WTC11 (cell line): ENCODE measurements at regions not wholly inside any gene's neighbourhood (a gene's known extent, or its start where the extent isn't known, plus 50 kb on each side); places are given as distances from the start of the nearest gene placed in this dataset.

Experiments
- ATAC-seq: fragments of 200-7000 bp; cut with Tn5 transposase; 2 replicates; pipeline ENCODE4 v1.10.0; 2021; ENCODE audit warnings: mild to moderate bottlenecking, moderate library complexity
- CTCF ChIA-PET: fragments of 300-600 bp; sonication (Branson Sonifier 250); formaldehyde crosslinking; loops from one replicate; lab custom pipeline; 2021; ENCODE audit warnings: antibody characterized with exemption; lab: Charles Lee
- POLR2A ChIA-PET: fragments of 350-600 bp; sonication (Branson Sonifier 250); formaldehyde crosslinking; loops from one replicate; lab custom pipeline; 2021; ENCODE audit warnings: antibody characterized with exemption; lab: Charles Lee
- DNase-seq: peaks from one replicate; pipeline ENCODE4 v3.0.0; 2021; ENCODE audit warnings: low spot score
- H3K27ac Mint-ChIP-seq: 2 replicates; pipeline ENCODE4 v1.8.0; 2021; ENCODE audit warnings: mixed read lengths
- H3K27me3 Mint-ChIP-seq: 2 replicates; pipeline ENCODE4 v1.8.0; 2021; ENCODE audit warnings: low read depth, mild to moderate bottlenecking, moderate library complexity, mixed read lengths
- H3K36me3 Mint-ChIP-seq: 2 replicates; pipeline ENCODE4 v1.8.0; 2021; ENCODE audit warnings: mixed read lengths
- H3K4me1 Mint-ChIP-seq: 2 replicates; pipeline ENCODE4 v1.8.0; 2022; ENCODE audit warnings: mixed read lengths
- H3K4me3 Mint-ChIP-seq: 2 replicates; pipeline ENCODE4 v1.8.0; 2021; ENCODE audit warnings: mild to moderate bottlenecking, moderate library complexity, mixed read lengths
- H3K9me3 Mint-ChIP-seq: 2 replicates; pipeline ENCODE4 v1.8.0; 2021; ENCODE audit warnings: mixed read lengths
- ELF4 ChIP-seq: sonication (generic); formaldehyde crosslinking; IDR thresholded peaks from 2 replicates; pipeline ENCODE4 v1.8.1; 2022; ENCODE audit warnings: low read depth, mild to moderate bottlenecking, moderate library complexity, missing genetic modification reagents
- EMX1 ChIP-seq: fragments of 250-450 bp; sonication (Bioruptor Pico); IDR thresholded peaks from 2 replicates; pipeline ENCODE4 v1.8.0; 2021; ENCODE audit warnings: mild to moderate bottlenecking
- GRHL2 ChIP-seq: fragments of 250-450 bp; sonication (Bioruptor Pico); IDR thresholded peaks from 2 replicates; pipeline ENCODE4 v1.8.0; 2022; ENCODE audit warnings: mild to moderate bottlenecking, moderate library complexity; ENCODE audit not compliant: insufficient replicate concordance, severe bottlenecking
- JAZF1 ChIP-seq: fragments of 250-450 bp; sonication (Bioruptor Pico); IDR thresholded peaks from 2 replicates; pipeline ENCODE4 v1.9.0; 2021; ENCODE audit warnings: moderate library complexity, mild to moderate bottlenecking, inconsistent platforms
- MXD4 ChIP-seq: fragments of 250-450 bp; sonication (Bioruptor Pico); IDR thresholded peaks from 2 replicates; pipeline ENCODE4 v1.8.0; 2021; ENCODE audit warnings: mild to moderate bottlenecking, moderate library complexity, borderline replicate concordance
- MYBL2 ChIP-seq: sonication (generic); formaldehyde crosslinking; IDR thresholded peaks from 2 replicates; pipeline ENCODE4 v1.8.1; 2023; ENCODE audit warnings: mild to moderate bottlenecking, moderate library complexity, missing genetic modification reagents
- NR3C1 ChIP-seq: sonication (generic); formaldehyde crosslinking; conservative IDR thresholded peaks from 2 replicates; pipeline ENCODE4 v1.8.1; 2023; ENCODE audit warnings: low read depth, mild to moderate bottlenecking, missing genetic modification reagents
- SMAD3 ChIP-seq: sonication (generic); formaldehyde crosslinking; IDR thresholded peaks from 2 replicates; pipeline ENCODE4 v1.8.0; 2022; ENCODE audit warnings: missing genetic modification reagents, mild to moderate bottlenecking, borderline replicate concordance
- SOX15 ChIP-seq: fragments of 250-450 bp; sonication (Bioruptor Pico); IDR thresholded peaks from 2 replicates; pipeline ENCODE4 v1.9.0; 2021; ENCODE audit warnings: mild to moderate bottlenecking
- SP1 ChIP-seq: sonication (generic); formaldehyde crosslinking; conservative IDR thresholded peaks from 2 replicates; pipeline ENCODE4 v1.8.1; 2022; ENCODE audit warnings: missing genetic modification reagents
- TEAD4 ChIP-seq: sonication (generic); formaldehyde crosslinking; IDR thresholded peaks from 2 replicates; pipeline ENCODE4 v1.8.0; 2022; ENCODE audit warnings: mild to moderate bottlenecking, missing genetic modification reagents
- ZMAT4 ChIP-seq: fragments of 250-450 bp; sonication (Bioruptor Pico); IDR thresholded peaks from 2 replicates; pipeline ENCODE4 v1.9.0; 2021; ENCODE audit warnings: mild to moderate bottlenecking
- ZNF138 ChIP-seq: sonication (generic); formaldehyde crosslinking; conservative IDR thresholded peaks from 2 replicates; pipeline ENCODE4 v1.8.1; 2022; ENCODE audit warnings: mild to moderate bottlenecking, moderate library complexity, missing genetic modification reagents
- ZNF396 ChIP-seq: fragments of 250-450 bp; sonication (Bioruptor Pico); IDR thresholded peaks from 2 replicates; pipeline ENCODE4 v1.8.0; 2021; ENCODE audit warnings: mild to moderate bottlenecking, moderate library complexity, borderline replicate concordance
- TF ChIP-seq, protein P1 (sequence below): sonication (generic); formaldehyde crosslinking; IDR thresholded peaks from 2 replicates; pipeline ENCODE4 v1.8.0; 2022; ENCODE audit warnings: mild to moderate bottlenecking, missing genetic modification reagents
- TF ChIP-seq, protein P2 (sequence below): sonication (generic); formaldehyde crosslinking; IDR thresholded peaks from 2 replicates; pipeline ENCODE4 v1.8.0; 2023; ENCODE audit warnings: missing genetic modification reagents
- TF ChIP-seq, protein P3 (sequence below): sonication (generic); formaldehyde crosslinking; IDR thresholded peaks from 2 replicates; pipeline ENCODE4 v1.8.1; 2023; ENCODE audit warnings: mild to moderate bottlenecking, moderate library complexity, missing genetic modification reagents
- TF ChIP-seq, protein P4 (sequence below): sonication (generic); formaldehyde crosslinking; conservative IDR thresholded peaks from 2 replicates; pipeline ENCODE4 v1.8.1; 2022; ENCODE audit warnings: mild to moderate bottlenecking, missing genetic modification reagents
- TF ChIP-seq, protein P5 (sequence below): sonication (generic); formaldehyde crosslinking; IDR thresholded peaks from 2 replicates; pipeline ENCODE4 v1.8.0; 2023; ENCODE audit warnings: mild to moderate bottlenecking, missing genetic modification reagents
- TF ChIP-seq, protein P6 (sequence below): sonication (generic); formaldehyde crosslinking; IDR thresholded peaks from 2 replicates; pipeline ENCODE4 v1.8.0; 2022; ENCODE audit warnings: mild to moderate bottlenecking, missing genetic modification reagents
- TF ChIP-seq, protein P7 (sequence below): sonication (generic); formaldehyde crosslinking; IDR thresholded peaks from 2 replicates; pipeline ENCODE4 v1.8.1; 2023; ENCODE audit warnings: mild to moderate bottlenecking, missing genetic modification reagents, borderline replicate concordance

DNA sequence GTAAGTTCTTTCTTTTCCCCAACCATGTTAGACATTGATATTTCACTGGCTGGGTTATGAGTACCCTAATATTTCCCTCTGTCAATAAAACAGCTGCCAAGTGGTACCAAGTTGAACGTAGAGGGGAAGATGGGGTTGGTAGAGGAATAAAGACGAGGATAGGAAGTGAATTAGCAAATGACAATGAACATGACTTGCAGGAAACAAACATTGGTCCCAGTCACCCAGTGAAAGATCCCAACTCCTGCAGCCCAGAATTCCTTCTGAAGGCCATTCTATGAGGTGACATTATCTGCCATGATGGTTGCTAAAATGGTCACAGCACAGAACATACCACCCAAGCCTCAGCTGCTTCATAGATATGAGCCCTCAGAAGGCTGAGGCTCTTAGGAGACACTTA is 159.0 kb upstream of the CTNNB1 start (continued):
- TF ChIP-seq, protein P1, sequence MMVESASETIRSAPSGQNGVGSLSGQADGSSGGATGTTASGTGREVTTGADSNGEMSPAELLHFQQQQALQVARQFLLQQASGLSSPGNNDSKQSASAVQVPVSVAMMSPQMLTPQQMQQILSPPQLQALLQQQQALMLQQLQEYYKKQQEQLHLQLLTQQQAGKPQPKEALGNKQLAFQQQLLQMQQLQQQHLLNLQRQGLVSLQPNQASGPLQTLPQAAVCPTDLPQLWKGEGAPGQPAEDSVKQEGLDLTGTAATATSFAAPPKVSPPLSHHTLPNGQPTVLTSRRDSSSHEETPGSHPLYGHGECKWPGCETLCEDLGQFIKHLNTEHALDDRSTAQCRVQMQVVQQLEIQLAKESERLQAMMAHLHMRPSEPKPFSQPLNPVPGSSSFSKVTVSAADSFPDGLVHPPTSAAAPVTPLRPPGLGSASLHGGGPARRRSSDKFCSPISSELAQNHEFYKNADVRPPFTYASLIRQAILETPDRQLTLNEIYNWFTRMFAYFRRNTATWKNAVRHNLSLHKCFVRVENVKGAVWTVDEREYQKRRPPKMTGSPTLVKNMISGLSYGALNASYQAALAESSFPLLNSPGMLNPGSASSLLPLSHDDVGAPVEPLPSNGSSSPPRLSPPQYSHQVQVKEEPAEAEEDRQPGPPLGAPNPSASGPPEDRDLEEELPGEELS (CRISPR knock-in tag), result no peak
- TF ChIP-seq, protein P2, sequence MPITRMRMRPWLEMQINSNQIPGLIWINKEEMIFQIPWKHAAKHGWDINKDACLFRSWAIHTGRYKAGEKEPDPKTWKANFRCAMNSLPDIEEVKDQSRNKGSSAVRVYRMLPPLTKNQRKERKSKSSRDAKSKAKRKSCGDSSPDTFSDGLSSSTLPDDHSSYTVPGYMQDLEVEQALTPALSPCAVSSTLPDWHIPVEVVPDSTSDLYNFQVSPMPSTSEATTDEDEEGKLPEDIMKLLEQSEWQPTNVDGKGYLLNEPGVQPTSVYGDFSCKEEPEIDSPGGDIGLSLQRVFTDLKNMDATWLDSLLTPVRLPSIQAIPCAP (CRISPR knock-in tag), result no peak
- TF ChIP-seq MYBL2 (CRISPR knock-in tag) (no peak), ZMAT4 (CRISPR knock-in tag) (no peak), TEAD4 (no peak), MXD4 (no peak)
- TF ChIP-seq, protein P3, sequence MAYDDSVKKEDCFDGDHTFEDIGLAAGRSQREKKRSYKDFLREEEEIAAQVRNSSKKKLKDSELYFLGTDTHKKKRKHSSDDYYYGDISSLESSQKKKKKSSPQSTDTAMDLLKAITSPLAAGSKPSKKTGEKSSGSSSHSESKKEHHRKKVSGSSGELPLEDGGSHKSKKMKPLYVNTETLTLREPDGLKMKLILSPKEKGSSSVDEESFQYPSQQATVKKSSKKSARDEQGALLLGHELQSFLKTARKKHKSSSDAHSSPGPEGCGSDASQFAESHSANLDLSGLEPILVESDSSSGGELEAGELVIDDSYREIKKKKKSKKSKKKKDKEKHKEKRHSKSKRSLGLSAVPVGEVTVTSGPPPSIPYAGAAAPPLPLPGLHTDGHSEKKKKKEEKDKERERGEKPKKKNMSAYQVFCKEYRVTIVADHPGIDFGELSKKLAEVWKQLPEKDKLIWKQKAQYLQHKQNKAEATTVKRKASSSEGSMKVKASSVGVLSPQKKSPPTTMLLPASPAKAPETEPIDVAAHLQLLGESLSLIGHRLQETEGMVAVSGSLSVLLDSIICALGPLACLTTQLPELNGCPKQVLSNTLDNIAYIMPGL (CRISPR knock-in tag), result no peak
- TF ChIP-seq, protein P4, sequence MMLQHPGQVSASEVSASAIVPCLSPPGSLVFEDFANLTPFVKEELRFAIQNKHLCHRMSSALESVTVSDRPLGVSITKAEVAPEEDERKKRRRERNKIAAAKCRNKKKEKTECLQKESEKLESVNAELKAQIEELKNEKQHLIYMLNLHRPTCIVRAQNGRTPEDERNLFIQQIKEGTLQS (CRISPR knock-in tag), result no peak
- TF ChIP-seq, protein P5, sequence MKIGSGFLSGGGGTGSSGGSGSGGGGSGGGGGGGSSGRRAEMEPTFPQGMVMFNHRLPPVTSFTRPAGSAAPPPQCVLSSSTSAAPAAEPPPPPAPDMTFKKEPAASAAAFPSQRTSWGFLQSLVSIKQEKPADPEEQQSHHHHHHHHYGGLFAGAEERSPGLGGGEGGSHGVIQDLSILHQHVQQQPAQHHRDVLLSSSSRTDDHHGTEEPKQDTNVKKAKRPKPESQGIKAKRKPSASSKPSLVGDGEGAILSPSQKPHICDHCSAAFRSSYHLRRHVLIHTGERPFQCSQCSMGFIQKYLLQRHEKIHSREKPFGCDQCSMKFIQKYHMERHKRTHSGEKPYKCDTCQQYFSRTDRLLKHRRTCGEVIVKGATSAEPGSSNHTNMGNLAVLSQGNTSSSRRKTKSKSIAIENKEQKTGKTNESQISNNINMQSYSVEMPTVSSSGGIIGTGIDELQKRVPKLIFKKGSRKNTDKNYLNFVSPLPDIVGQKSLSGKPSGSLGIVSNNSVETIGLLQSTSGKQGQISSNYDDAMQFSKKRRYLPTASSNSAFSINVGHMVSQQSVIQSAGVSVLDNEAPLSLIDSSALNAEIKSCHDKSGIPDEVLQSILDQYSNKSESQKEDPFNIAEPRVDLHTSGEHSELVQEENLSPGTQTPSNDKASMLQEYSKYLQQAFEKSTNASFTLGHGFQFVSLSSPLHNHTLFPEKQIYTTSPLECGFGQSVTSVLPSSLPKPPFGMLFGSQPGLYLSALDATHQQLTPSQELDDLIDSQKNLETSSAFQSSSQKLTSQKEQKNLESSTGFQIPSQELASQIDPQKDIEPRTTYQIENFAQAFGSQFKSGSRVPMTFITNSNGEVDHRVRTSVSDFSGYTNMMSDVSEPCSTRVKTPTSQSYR, result no peak

GRCh38 chr3:41041462-41041861 is 157.8 kb upstream of the CTNNB1 start:
- no peak overlapping the region for H3K4me3 Mint-ChIP-seq
- ChIA-PET POLR2A (no interaction called here), CTCF (no interaction called here)
- peaks cover 1% of the 10 kb centered on the region for H3K9me3 Mint-ChIP-seq
- ATAC-seq (no peak), DNase-seq (no peak)
- no peaks in the 10 kb centered on the region for H3K36me3 Mint-ChIP-seq
- no peak overlapping the region for H3K27ac Mint-ChIP-seq
- H3K27me3 Mint-ChIP-seq, result no peaks in the 10 kb centered on the region
- H3K4me1 Mint-ChIP-seq, result peaks cover 20% of the 10 kb centered on the region
- TF ChIP-seq JAZF1 (CRISPR knock-in tag), result no peak
- TF ChIP-seq SP1, result no peak
- TF ChIP-seq, protein P3 (CRISPR knock-in tag), result no peak
- TF ChIP-seq ZNF138 (CRISPR knock-in tag), result no peak
- TF ChIP-seq, protein P2 (CRISPR knock-in tag), result no peak
- no peak for TF ChIP-seq ELF4 (CRISPR knock-in tag)
- no peak for TF ChIP-seq SMAD3 (CRISPR knock-in tag)
- no peak for TF ChIP-seq SOX15
- TF ChIP-seq EMX1 (CRISPR knock-in tag), result no peak
- no peak for TF ChIP-seq ZNF396 (CRISPR knock-in tag)
- TF ChIP-seq, protein P6, sequence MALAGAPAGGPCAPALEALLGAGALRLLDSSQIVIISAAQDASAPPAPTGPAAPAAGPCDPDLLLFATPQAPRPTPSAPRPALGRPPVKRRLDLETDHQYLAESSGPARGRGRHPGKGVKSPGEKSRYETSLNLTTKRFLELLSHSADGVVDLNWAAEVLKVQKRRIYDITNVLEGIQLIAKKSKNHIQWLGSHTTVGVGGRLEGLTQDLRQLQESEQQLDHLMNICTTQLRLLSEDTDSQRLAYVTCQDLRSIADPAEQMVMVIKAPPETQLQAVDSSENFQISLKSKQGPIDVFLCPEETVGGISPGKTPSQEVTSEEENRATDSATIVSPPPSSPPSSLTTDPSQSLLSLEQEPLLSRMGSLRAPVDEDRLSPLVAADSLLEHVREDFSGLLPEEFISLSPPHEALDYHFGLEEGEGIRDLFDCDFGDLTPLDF (CRISPR knock-in tag), result no peak
- no peak for TF ChIP-seq GRHL2 (CRISPR knock-in tag)
- TF ChIP-seq NR3C1 (CRISPR knock-in tag), result no peak
- TF ChIP-seq, protein P7, sequence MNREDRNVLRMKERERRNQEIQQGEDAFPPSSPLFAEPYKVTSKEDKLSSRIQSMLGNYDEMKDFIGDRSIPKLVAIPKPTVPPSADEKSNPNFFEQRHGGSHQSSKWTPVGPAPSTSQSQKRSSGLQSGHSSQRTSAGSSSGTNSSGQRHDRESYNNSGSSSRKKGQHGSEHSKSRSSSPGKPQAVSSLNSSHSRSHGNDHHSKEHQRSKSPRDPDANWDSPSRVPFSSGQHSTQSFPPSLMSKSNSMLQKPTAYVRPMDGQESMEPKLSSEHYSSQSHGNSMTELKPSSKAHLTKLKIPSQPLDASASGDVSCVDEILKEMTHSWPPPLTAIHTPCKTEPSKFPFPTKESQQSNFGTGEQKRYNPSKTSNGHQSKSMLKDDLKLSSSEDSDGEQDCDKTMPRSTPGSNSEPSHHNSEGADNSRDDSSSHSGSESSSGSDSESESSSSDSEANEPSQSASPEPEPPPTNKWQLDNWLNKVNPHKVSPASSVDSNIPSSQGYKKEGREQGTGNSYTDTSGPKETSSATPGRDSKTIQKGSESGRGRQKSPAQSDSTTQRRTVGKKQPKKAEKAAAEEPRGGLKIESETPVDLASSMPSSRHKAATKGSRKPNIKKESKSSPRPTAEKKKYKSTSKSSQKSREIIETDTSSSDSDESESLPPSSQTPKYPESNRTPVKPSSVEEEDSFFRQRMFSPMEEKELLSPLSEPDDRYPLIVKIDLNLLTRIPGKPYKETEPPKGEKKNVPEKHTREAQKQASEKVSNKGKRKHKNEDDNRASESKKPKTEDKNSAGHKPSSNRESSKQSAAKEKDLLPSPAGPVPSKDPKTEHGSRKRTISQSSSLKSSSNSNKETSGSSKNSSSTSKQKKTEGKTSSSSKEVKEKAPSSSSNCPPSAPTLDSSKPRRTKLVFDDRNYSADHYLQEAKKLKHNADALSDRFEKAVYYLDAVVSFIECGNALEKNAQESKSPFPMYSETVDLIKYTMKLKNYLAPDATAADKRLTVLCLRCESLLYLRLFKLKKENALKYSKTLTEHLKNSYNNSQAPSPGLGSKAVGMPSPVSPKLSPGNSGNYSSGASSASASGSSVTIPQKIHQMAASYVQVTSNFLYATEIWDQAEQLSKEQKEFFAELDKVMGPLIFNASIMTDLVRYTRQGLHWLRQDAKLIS, result no peak
